ENCODE measurements at regions not wholly inside any gene's neighbourhood (a gene's known extent, or its start where the extent isn't known, plus 50 kb on each side); places are given as distances from the start of the nearest gene placed in this dataset.
A peak's percentile ranks its signal among the peaks of the same experiment; 100 is the strongest.

- H3K9me3 ChIP-seq (ENCODE audit: control insufficient read depth in 2 of 2, low read length in 2 of 2): no peaks in the 10 kb centered on the region
- no peaks in the 10 kb centered on the region for H3K27me3 ChIP-seq (ENCODE audit: control insufficient read depth, insufficient read depth, low read length)
- no peaks in the 10 kb centered on the region for H3K27me3 Mint-ChIP-seq
- no peak overlapping the region for H3K27ac Mint-ChIP-seq
- H3K4me3 Mint-ChIP-seq: no peak overlapping the region
- H3K36me3 ChIP-seq (ENCODE audit: control insufficient read depth, insufficient read depth, low read length): no peaks in the 10 kb centered on the region
- H3K4me1 ChIP-seq (ENCODE audit: control insufficient read depth, insufficient read depth, low read length, poor library complexity, severe bottlenecking): peaks cover 16% of the 10 kb centered on the region
- no peak overlapping the region for H3K4me3 ChIP-seq (ENCODE audit: low read depth, low read length)
- H3K27ac ChIP-seq (ENCODE audit: insufficient read depth, low read length, poor library complexity, severe bottlenecking): no peak overlapping the region
- peaks cover 2 to 18% (median 9%) of the 10 kb centered on the region in 4 donors for H3K4me1 Mint-ChIP-seq
- H3K9me3 Mint-ChIP-seq: no peaks in the 10 kb centered on the region
- no peak for DNase-seq
- no peak for ATAC-seq (ENCODE audit: low read depth in 2 of 2)
- H3K36me3 Mint-ChIP-seq: no peaks in the 10 kb centered on the region
These were observed 139.3 kb upstream of the IER5L start for GRCh38 chr9:129317179-129318011.

GRCh38 chr9:129316281-129317030, 138.4 kb upstream of the IER5L start:
- Histone ChIP-seq H3K4me1 (ENCODE audit: control insufficient read depth, insufficient read depth, low read length, poor library complexity, severe bottlenecking) (peaks cover 16% of the 10 kb centered on the region), H3K36me3 (ENCODE audit: control insufficient read depth, insufficient read depth, low read length) (no peaks in the 10 kb centered on the region), H3K27me3 (ENCODE audit: control insufficient read depth, insufficient read depth, low read length) (no peaks in the 10 kb centered on the region), H3K27ac (ENCODE audit: insufficient read depth, low read length, poor library complexity, severe bottlenecking) (no peak overlapping the region), H3K4me3 (ENCODE audit: low read depth, low read length) (no peak overlapping the region), H3K9me3 (ENCODE audit: control insufficient read depth in 2 of 2, low read length in 2 of 2) (no peaks in the 10 kb centered on the region)
- Mint-ChIP-seq H3K27me3 (no peaks in the 10 kb centered on the region), H3K4me1 (peaks cover 2 to 14% (median 9%) of the 10 kb centered on the region in 4 donors), H3K27ac (no peak overlapping the region), H3K4me3 (peak overlapping the region in 1 of 4 donors; percentile 47), H3K36me3 (no peaks in the 10 kb centered on the region), H3K9me3 (no peaks in the 10 kb centered on the region)
- DNase-seq (no peak), ATAC-seq (ENCODE audit: low read depth in 2 of 2) (no peak)

- no peaks in the 10 kb centered on the region for H3K27me3 Mint-ChIP-seq
- H3K4me3 ChIP-seq (ENCODE audit: low read depth, low read length): no peak overlapping the region
- no peak overlapping the region for H3K27ac Mint-ChIP-seq
- H3K27ac ChIP-seq (ENCODE audit: insufficient read depth, low read length, poor library complexity, severe bottlenecking): no peak overlapping the region
- H3K36me3 Mint-ChIP-seq: no peaks in the 10 kb centered on the region
- no peaks in the 10 kb centered on the region for H3K4me1 ChIP-seq (ENCODE audit: control insufficient read depth, insufficient read depth, low read length, poor library complexity, severe bottlenecking)
- H3K4me3 Mint-ChIP-seq: no peak overlapping the region
- no peak for DNase-seq
- H3K9me3 Mint-ChIP-seq: peaks cover 0 to 2% (median 0%) of the 10 kb centered on the region in 7 donors
- no peaks in the 10 kb centered on the region for H3K27me3 ChIP-seq (ENCODE audit: control insufficient read depth, insufficient read depth, low read length)
- no peaks in the 10 kb centered on the region for H3K36me3 ChIP-seq (ENCODE audit: control insufficient read depth, insufficient read depth, low read length)
- peaks cover 0 to 6% (median 0%) of the 10 kb centered on the region in 4 donors for H3K4me1 Mint-ChIP-seq
- no peaks in the 10 kb centered on the region for H3K9me3 ChIP-seq (ENCODE audit: control insufficient read depth in 2 of 2, low read length in 2 of 2)
- ATAC-seq (ENCODE audit: low read depth in 2 of 2): no peak
These were observed 135.4 kb upstream of the IER5L start for GRCh38 chr9:129313331-129313955.

- Histone ChIP-seq H3K27ac (ENCODE audit: insufficient read depth, low read length, poor library complexity, severe bottlenecking) (no peak overlapping the region), H3K9me3 (ENCODE audit: control insufficient read depth in 2 of 2, low read length in 2 of 2) (no peaks in the 10 kb centered on the region), H3K4me1 (ENCODE audit: control insufficient read depth, insufficient read depth, low read length, poor library complexity, severe bottlenecking) (peaks cover 3% of the 10 kb centered on the region), H3K27me3 (ENCODE audit: control insufficient read depth, insufficient read depth, low read length) (no peaks in the 10 kb centered on the region), H3K36me3 (ENCODE audit: control insufficient read depth, insufficient read depth, low read length) (no peaks in the 10 kb centered on the region), H3K4me3 (ENCODE audit: low read depth, low read length) (no peak overlapping the region)
- ATAC-seq (ENCODE audit: low read depth in 2 of 2): no peak
- Mint-ChIP-seq H3K36me3 (no peaks in the 10 kb centered on the region), H3K27me3 (no peaks in the 10 kb centered on the region), H3K4me1 (peaks cover 0 to 6% (median under 1%) of the 10 kb centered on the region in 4 donors), H3K4me3 (no peak overlapping the region), H3K9me3 (peaks cover 0 to 2% (median 0%) of the 10 kb centered on the region in 7 donors), H3K27ac (no peak overlapping the region)
- DNase-seq: no peak
These were observed 134.4 kb upstream of the IER5L start for GRCh38 chr9:129312251-129313122.

- Mint-ChIP-seq H3K4me1 (peaks cover 0 to 6% (median 4%) of the 10 kb centered on the region in 4 donors), H3K36me3 (no peaks in the 10 kb centered on the region)
- no peak for DNase-seq
These were observed 133.6 kb upstream of the IER5L start for GRCh38 chr9:129311643-129312042.

GRCh38 chr9:129310666-129311350, 132.7 kb upstream of the IER5L start:
- H3K36me3 ChIP-seq (ENCODE audit: control insufficient read depth, insufficient read depth, low read length): no peaks in the 10 kb centered on the region
- no peak overlapping the region for H3K27ac ChIP-seq (ENCODE audit: insufficient read depth, low read length, poor library complexity, severe bottlenecking)
- peaks cover 0 to 6% (median 1%) of the 10 kb centered on the region in 4 donors for H3K4me1 Mint-ChIP-seq
- H3K27ac Mint-ChIP-seq: peak overlapping the region in 1 of 3 donors; percentile 0
- H3K36me3 Mint-ChIP-seq: no peaks in the 10 kb centered on the region
- ATAC-seq (ENCODE audit: low read depth in 2 of 2): no peak
- no peak overlapping the region for H3K4me3 Mint-ChIP-seq
- no peak for DNase-seq
- H3K4me3 ChIP-seq (ENCODE audit: low read depth, low read length): no peak overlapping the region
- H3K9me3 ChIP-seq (ENCODE audit: control insufficient read depth in 2 of 2, low read length in 2 of 2): no peaks in the 10 kb centered on the region
- H3K9me3 Mint-ChIP-seq: peaks cover 0 to 2% (median 0%) of the 10 kb centered on the region in 7 donors
- no peaks in the 10 kb centered on the region for H3K27me3 ChIP-seq (ENCODE audit: control insufficient read depth, insufficient read depth, low read length)
- no peaks in the 10 kb centered on the region for H3K27me3 Mint-ChIP-seq
- peaks cover 4% of the 10 kb centered on the region for H3K4me1 ChIP-seq (ENCODE audit: control insufficient read depth, insufficient read depth, low read length, poor library complexity, severe bottlenecking)

More at GRCh38 chr9:129311643-129312042, 133.6 kb upstream of the IER5L start:
- Mint-ChIP-seq H3K4me3 (no peak overlapping the region), H3K9me3 (peaks cover 0 to 2% (median 0%) of the 10 kb centered on the region in 7 donors), H3K27ac (no peak overlapping the region), H3K27me3 (no peaks in the 10 kb centered on the region)
- no peak for ATAC-seq (ENCODE audit: low read depth in 2 of 2)
- Histone ChIP-seq H3K9me3 (ENCODE audit: control insufficient read depth in 2 of 2, low read length in 2 of 2) (no peaks in the 10 kb centered on the region), H3K4me1 (ENCODE audit: control insufficient read depth, insufficient read depth, low read length, poor library complexity, severe bottlenecking) (peaks cover 4% of the 10 kb centered on the region), H3K27me3 (ENCODE audit: control insufficient read depth, insufficient read depth, low read length) (no peaks in the 10 kb centered on the region), H3K4me3 (ENCODE audit: low read depth, low read length) (no peak overlapping the region), H3K27ac (ENCODE audit: insufficient read depth, low read length, poor library complexity, severe bottlenecking) (no peak overlapping the region), H3K36me3 (ENCODE audit: control insufficient read depth, insufficient read depth, low read length) (no peaks in the 10 kb centered on the region)
